Colonic mucosa (tissue), 4 donors: ENCODE measurements at regions not wholly inside any gene's neighbourhood (a gene's known extent, or its start where the extent isn't known, plus 50 kb on each side); places are given as distances from the start of the nearest gene placed in this dataset.

Source experiments
- DNase-seq: peaks from one replicate; pipeline ENCODE4 v3.0.0-alpha.2; 2020
- H3K27ac ChIP-seq: fragments of 200-600 bp; one replicate; pipeline ENCODE4 v1.8.0; 2021
- H3K27me3 ChIP-seq: fragments of 200-600 bp; one replicate; pipeline ENCODE4 v1.8.0; 2021
- H3K36me3 ChIP-seq: fragments of 200-600 bp; one replicate; pipeline ENCODE4 v1.8.0; 2021
- H3K4me1 ChIP-seq: fragments of 200-600 bp; one replicate; pipeline ENCODE4 v1.8.0; 2021; ENCODE audit warnings: mild to moderate bottlenecking
- H3K4me3 ChIP-seq: fragments of 200-600 bp; one replicate; pipeline ENCODE4 v1.8.0; 2021
- H3K9ac ChIP-seq, 2 donors: one replicate each; pipeline ENCODE4 v1.7.0; 2013; ENCODE audit warnings: control low read depth in 2 of 2, low read depth in 2 of 2, low read length in 2 of 2
- H3K9me3 ChIP-seq: fragments of 200-600 bp; one replicate; pipeline ENCODE4 v1.8.0; 2021
- intact Hi-C: fragments of 100-400 bp; cut with DNase I; formaldehyde crosslinking; loops from one replicate; pipeline ENCODE4 v1.14.1; 2022
- TF ChIP-seq, protein P1 (sequence below): fragments of 200-600 bp; IDR thresholded peaks from one replicate; pipeline ENCODE4 v1.8.0; 2022; ENCODE audit warnings: antibody characterized with exemption, mild to moderate bottlenecking
- donor health status: healthy.
- donor health status: DM: no; HTN: no; CAD: no.
- donor health status: DM: no; HTN: no; CAD: no.

GRCh38 chr20:48241482-48241881, 456.2 kb upstream of the SULF2 start:
- intact Hi-C loops = no loop called here
- no peaks in the 10 kb centered on the region for H3K27me3 ChIP-seq
- no peaks in the 10 kb centered on the region for H3K36me3 ChIP-seq
- TF ChIP-seq, protein P1, sequence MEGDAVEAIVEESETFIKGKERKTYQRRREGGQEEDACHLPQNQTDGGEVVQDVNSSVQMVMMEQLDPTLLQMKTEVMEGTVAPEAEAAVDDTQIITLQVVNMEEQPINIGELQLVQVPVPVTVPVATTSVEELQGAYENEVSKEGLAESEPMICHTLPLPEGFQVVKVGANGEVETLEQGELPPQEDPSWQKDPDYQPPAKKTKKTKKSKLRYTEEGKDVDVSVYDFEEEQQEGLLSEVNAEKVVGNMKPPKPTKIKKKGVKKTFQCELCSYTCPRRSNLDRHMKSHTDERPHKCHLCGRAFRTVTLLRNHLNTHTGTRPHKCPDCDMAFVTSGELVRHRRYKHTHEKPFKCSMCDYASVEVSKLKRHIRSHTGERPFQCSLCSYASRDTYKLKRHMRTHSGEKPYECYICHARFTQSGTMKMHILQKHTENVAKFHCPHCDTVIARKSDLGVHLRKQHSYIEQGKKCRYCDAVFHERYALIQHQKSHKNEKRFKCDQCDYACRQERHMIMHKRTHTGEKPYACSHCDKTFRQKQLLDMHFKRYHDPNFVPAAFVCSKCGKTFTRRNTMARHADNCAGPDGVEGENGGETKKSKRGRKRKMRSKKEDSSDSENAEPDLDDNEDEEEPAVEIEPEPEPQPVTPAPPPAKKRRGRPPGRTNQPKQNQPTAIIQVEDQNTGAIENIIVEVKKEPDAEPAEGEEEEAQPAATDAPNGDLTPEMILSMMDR = no peak
- no peak overlapping the region for H3K27ac ChIP-seq
- H3K9me3 ChIP-seq = no peaks in the 10 kb centered on the region
- no peak overlapping the region for H3K4me3 ChIP-seq
- no peak for DNase-seq
- no peaks in the 10 kb centered on the region for H3K4me1 ChIP-seq
- H3K9ac ChIP-seq = no peak overlapping the region

DNA sequence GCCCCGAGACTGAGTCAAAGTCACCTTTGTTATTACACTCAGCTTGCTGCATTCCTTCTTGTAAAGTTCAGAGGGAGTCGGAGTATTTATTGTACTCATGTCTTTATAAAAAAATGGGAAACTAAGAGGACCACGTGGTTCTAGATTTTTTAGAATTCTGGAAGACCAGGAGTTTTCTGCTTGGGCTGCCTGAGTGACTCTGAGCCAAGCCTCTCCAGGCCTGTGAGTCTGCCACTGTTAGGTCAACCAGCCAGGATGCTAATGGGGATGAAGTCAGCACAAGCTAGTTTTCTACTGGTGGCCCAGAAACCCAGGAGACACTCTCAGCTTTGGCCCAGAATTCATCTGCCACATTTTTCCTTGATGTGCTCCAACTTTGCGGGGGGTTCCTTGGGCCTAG, 453.5 kb upstream of the SULF2 start:
- Histone ChIP-seq H3K9me3 (no peaks in the 10 kb centered on the region), H3K36me3 (no peaks in the 10 kb centered on the region), H3K4me3 (no peak overlapping the region), H3K27ac (no peak overlapping the region), H3K27me3 (no peaks in the 10 kb centered on the region), H3K9ac (no peak overlapping the region), H3K4me1 (no peaks in the 10 kb centered on the region)
- no peak for DNase-seq
- intact Hi-C loops = no loop called here
- TF ChIP-seq, protein P1 = no peak

GRCh38 chr20:48238326-48238725, 453.0 kb upstream of the SULF2 start:
- no peak overlapping the region for H3K27ac ChIP-seq
- TF ChIP-seq, protein P1 = no peak
- no peak for DNase-seq

DNA sequence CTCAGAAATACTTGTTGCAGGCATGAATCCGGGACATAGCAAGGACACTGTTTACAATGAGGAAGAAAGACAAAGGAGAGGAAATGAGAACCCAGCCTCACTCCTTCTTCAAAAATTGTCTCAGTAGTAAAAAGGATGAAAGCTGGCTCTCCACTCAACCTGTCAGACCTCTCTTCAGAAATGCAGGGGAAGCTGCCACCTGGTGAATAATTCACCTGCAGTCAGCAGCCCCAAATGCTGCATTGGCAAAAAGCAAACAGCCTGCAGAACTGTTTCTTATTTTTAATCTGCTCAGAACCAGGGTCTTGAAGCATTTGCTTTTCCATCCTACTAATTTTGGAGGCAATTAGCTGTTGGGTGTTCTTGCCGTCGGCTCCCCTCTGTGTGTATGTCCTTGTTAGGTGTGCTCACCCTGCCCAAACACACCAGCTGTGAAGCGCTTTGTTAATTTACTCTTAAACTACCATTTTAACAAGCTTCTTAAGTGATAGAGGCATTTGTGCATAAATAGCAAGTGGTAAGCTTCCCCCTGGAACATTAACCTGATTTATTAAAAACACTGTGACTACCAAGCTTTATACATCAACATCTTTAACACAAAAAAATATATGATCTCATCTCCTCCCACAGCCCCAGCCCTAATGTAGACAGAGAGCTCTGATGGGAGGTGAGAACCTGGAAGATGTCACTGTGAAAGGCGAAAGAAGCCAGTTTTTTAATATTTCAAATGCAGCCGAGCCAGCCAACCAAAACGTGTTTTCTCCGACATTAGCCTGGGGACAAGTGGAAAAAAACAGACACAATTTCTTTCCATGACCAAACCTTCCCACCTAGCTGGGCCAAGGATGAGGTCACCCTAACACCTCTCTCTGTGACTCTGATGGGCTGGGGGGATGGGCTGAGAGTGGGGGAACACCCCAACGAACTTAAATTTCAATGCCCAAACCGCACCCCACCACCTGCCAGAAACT, 451.0 kb upstream of the SULF2 start:
- H3K9me3 ChIP-seq = no peaks in the 10 kb centered on the region
- H3K4me1 ChIP-seq = no peaks in the 10 kb centered on the region
- H3K9ac ChIP-seq = no peak overlapping the region
- no peaks in the 10 kb centered on the region for H3K36me3 ChIP-seq
- TF ChIP-seq, protein P1 = no peak
- H3K27ac ChIP-seq = no peak overlapping the region
- H3K27me3 ChIP-seq = no peaks in the 10 kb centered on the region
- no peak for DNase-seq
- no peak overlapping the region for H3K4me3 ChIP-seq
- intact Hi-C loops = no loop called here

More at GRCh38 chr20:48238326-48238725, 453.0 kb upstream of the SULF2 start:
- Histone ChIP-seq H3K27me3 (no peaks in the 10 kb centered on the region), H3K9me3 (no peaks in the 10 kb centered on the region), H3K4me1 (no peaks in the 10 kb centered on the region), H3K9ac (no peak overlapping the region), H3K36me3 (no peaks in the 10 kb centered on the region), H3K4me3 (no peak overlapping the region)
- intact Hi-C loops = no loop called here

DNA sequence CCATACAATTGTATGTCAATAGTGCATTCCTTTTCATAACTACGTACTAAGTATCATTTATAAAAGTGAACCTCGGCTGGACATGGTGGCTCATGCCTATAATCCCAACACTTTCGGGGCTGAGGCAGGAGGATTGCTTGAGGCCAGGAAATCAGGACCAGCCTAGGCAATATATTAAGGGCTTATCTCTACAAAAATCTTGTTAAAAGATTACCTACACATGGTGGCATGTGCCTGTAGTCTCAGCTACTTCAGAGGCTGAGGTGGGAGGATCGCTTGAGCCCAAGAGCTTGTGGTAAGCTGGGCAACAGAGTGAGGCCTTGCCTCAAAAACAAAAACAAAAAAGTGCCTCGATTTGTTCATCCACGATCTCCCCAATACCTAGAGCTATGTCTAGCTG, 449.7 kb upstream of the SULF2 start:
- H3K4me1 ChIP-seq = no peaks in the 10 kb centered on the region
- TF ChIP-seq, protein P1 = no peak
- DNase-seq = no peak
- no peak overlapping the region for H3K9ac ChIP-seq
- H3K27ac ChIP-seq = no peak overlapping the region
- H3K36me3 ChIP-seq = no peaks in the 10 kb centered on the region
- no peaks in the 10 kb centered on the region for H3K27me3 ChIP-seq
- H3K4me3 ChIP-seq = no peak overlapping the region
- no peaks in the 10 kb centered on the region for H3K9me3 ChIP-seq
- intact Hi-C loops = no loop called here
